HepG2 (cell line): ENCODE measurements at regions not wholly inside any gene's neighbourhood (a gene's known extent, or its start where the extent isn't known, plus 50 kb on each side); places are given as distances from the start of the nearest gene placed in this dataset.

Experiments used
- ATAC-seq: fragments of 200-7000 bp; cut with Tn5 transposase; 3 replicates; pipeline ENCODE4 v1.9.1; 2020; ENCODE audit warnings: mild to moderate bottlenecking, moderate library complexity
- BruUV-seq: library from RNA; stranded (reverse); fragments of 400-500 nt; replicated peaks from 2 replicates; lab custom pipeline; 2021; lab: Mats Ljungman, UMichigan
- CTCF ChIA-PET: fragments of 300-600 bp; formaldehyde crosslinking; extraction: SDS; loops from one replicate; lab custom pipeline; 2021; ENCODE audit warnings: low total read pairs, inconsistent platforms, low intra/inter-chr PET ratio; lab: Yijun Ruan, JAX
- POLR2A ChIA-PET: fragments of 350-600 bp; sonication (Branson Sonifier 250); formaldehyde crosslinking; loops from one replicate; lab custom pipeline; 2020; ENCODE audit warnings: antibody characterized with exemption, inconsistent platforms; lab: Yijun Ruan, JAX
- DNase-seq: peaks from one replicate; pipeline ENCODE4 v3.0.0-alpha.2; 2015; ENCODE audit warnings: low spot score
- FAIRE-seq: peaks from 3 replicates; lab custom pipeline; 2011; peaks lifted over from hg19 to GRCh38; lab: Jason Lieb, UNC
- H2AFZ ChIP-seq: one replicate; pipeline ENCODE4 v1.6.1; 2011; ENCODE audit warnings: low read length, inconsistent platforms
- H3K27ac ChIP-seq: fragments of 300-600 bp; 3 replicates; pipeline ENCODE4 v1.8.0; 2011; ENCODE audit warnings: mixed run types, mild to moderate bottlenecking, mixed read lengths, low read length, inconsistent platforms; ENCODE audit not compliant: insufficient read depth; ENCODE audit errors: extremely low read length
- H3K27me3 ChIP-seq, 2 experiments: fragments of 200-600 bp in 1 of 2; 2 replicates in 1 of 2; 3 replicates in 1 of 2; pipeline versions ENCODE4 v1.6.0 to v1.8.0; 2011; ENCODE audit warnings: low read length in 2 of 2, mild to moderate bottlenecking in 2 of 2, moderate library complexity in 2 of 2, inconsistent platforms in 1 of 2; ENCODE audit not compliant: insufficient read depth in 2 of 2, control insufficient read depth in 1 of 2
- H3K36me3 ChIP-seq, 2 experiments: fragments of 200-600 bp in 1 of 2; replicated peaks in 1 of 2; 2 replicates in 1 of 2; 3 replicates in 1 of 2; pipeline versions ENCODE4 v1.5.1 to v1.8.0; 2011; ENCODE audit warnings: low read length in 2 of 2, inconsistent platforms in 1 of 2; ENCODE audit not compliant: insufficient read depth in 2 of 2, control insufficient read depth in 1 of 2
- H3K4me1 ChIP-seq: 2 replicates; pipeline ENCODE4 v1.5.1; 2012; ENCODE audit warnings: low read length, inconsistent platforms; ENCODE audit not compliant: insufficient read depth
- H3K4me2 ChIP-seq: 2 replicates; pipeline ENCODE4 v1.6.0; 2011; ENCODE audit warnings: low read depth, low read length, inconsistent platforms
- H3K4me3 ChIP-seq, 3 experiments: fragments of 200-600 bp in 1 of 3; sonication (generic), shearing (Covaris generic) in 1 of 3; replicated peaks in 1 of 3; 2 replicates each; pipeline ENCODE4 v1.5.1; 2011 to 2016; ENCODE audit warnings: low read length in 3 of 3, inconsistent platforms in 2 of 3, low read depth in 2 of 3, mild to moderate bottlenecking in 2 of 3, control low read depth in 1 of 3, mixed read lengths in 1 of 3; ENCODE audit not compliant: insufficient read depth in 1 of 3
- H3K79me2 ChIP-seq: one replicate; pipeline ENCODE4 v1.6.1; 2011; ENCODE audit warnings: low read length, inconsistent platforms; ENCODE audit not compliant: insufficient read depth
- H3K9ac ChIP-seq: 2 replicates; pipeline ENCODE4 v1.6.0; 2011; ENCODE audit warnings: mild to moderate bottlenecking, low read depth, low read length, inconsistent platforms; ENCODE audit not compliant: insufficient read depth
- H3K9me3 ChIP-seq: 2 replicates; pipeline ENCODE4 v1.5.1; 2012; ENCODE audit warnings: mild to moderate bottlenecking, low read length
- H4K20me1 ChIP-seq: 2 replicates; pipeline ENCODE4 v1.6.0; 2011; ENCODE audit warnings: inconsistent platforms, mild to moderate bottlenecking, low read length, moderate library complexity; ENCODE audit not compliant: insufficient read depth
- EZH2 ChIP-seq: conservative IDR thresholded peaks from 2 replicates; pipeline ENCODE4 v1.6.1; 2012; ENCODE audit warnings: mild to moderate bottlenecking, low read depth, low read length, moderate library complexity
- NCOA1 ChIP-seq: sonication (generic); formaldehyde crosslinking; IDR thresholded peaks from 2 replicates; pipeline ENCODE4 v1.9.0; 2021; ENCODE audit warnings: missing genetic modification reagents
- NFE2L1 ChIP-seq: sonication (generic); formaldehyde crosslinking; IDR thresholded peaks from 2 replicates; pipeline ENCODE4 v1.4.0; 2020; ENCODE audit warnings: missing genetic modification reagents, mild to moderate bottlenecking, borderline replicate concordance
- SRSF9 ChIP-seq: fragments of 200-400 bp; formaldehyde crosslinking; IDR thresholded peaks from 2 replicates; pipeline ENCODE4 v1.6.1; 2018; ENCODE audit warnings: borderline replicate concordance, mild to moderate bottlenecking, low read depth, low read length; ENCODE audit not compliant: insufficient read depth, poor library complexity, severe bottlenecking
- ZNF121 ChIP-seq: sonication (generic); formaldehyde crosslinking; IDR thresholded peaks from 2 replicates; pipeline ENCODE4 v1.5.0; 2020; ENCODE audit warnings: mild to moderate bottlenecking, missing genetic modification reagents
- ZNF224 ChIP-seq: sonication (generic); formaldehyde crosslinking; IDR thresholded peaks from 2 replicates; pipeline ENCODE4 v1.5.0; 2020; ENCODE audit warnings: mild to moderate bottlenecking, missing genetic modification reagents
- ZNF550 ChIP-seq: sonication (generic); formaldehyde crosslinking; IDR thresholded peaks from 2 replicates; pipeline ENCODE4 v1.4.0; 2020; ENCODE audit warnings: mild to moderate bottlenecking, missing genetic modification reagents, borderline replicate concordance
- WGBS: methylation state at CpG from one replicate; pipeline ENCODE4 v1.1.6; 2017; ENCODE audit warnings: low lambda C conversion rate; 5-methylcytosine and 5-hydroxymethylcytosine counted together
- in situ Hi-C: cut with HindIII; loops from 2 replicates; pipeline ENCODE4 v1.10.0; 2017; ENCODE audit warnings: low pct_unique_long_range_greater_than_20kb; ENCODE audit not compliant: extremely low pct_ligation_motif_present
- intact Hi-C: fragments of 100-400 bp; cut with micrococcal nuclease; formaldehyde crosslinking; loops from one replicate; pipeline ENCODE4 v1.10.0; 2022; ENCODE audit not compliant: unreplicated experiment
- TF ChIP-seq, protein P1 (sequence below): sonication (generic); formaldehyde crosslinking; IDR thresholded peaks from 2 replicates; pipeline ENCODE4 v1.5.0; 2020; ENCODE audit warnings: missing genetic modification reagents, mild to moderate bottlenecking, borderline replicate concordance
- TF ChIP-seq, protein P2 (sequence below): sonication (generic); formaldehyde crosslinking; IDR thresholded peaks from 2 replicates; pipeline ENCODE4 v1.4.0; 2020; ENCODE audit warnings: missing genetic modification reagents, borderline replicate concordance
- TF ChIP-seq, protein P3 (sequence below): IDR thresholded peaks from 2 replicates; pipeline ENCODE4 v1.6.1; 2018; ENCODE audit warnings: missing genetic modification reagents, mild to moderate bottlenecking, missing compliant biosample characterization
- TF ChIP-seq, protein P4 (sequence below): sonication (generic); formaldehyde crosslinking; conservative IDR thresholded peaks from 2 replicates; pipeline ENCODE4 v1.5.0; 2020; ENCODE audit warnings: missing genetic modification reagents
- TF ChIP-seq, protein P5 (sequence below): sonication (generic); formaldehyde crosslinking; IDR thresholded peaks from 2 replicates; pipeline ENCODE4 v1.5.0; 2020; ENCODE audit warnings: missing genetic modification reagents
- TF ChIP-seq, protein P6 (sequence below): sonication (generic); formaldehyde crosslinking; IDR thresholded peaks from 2 replicates; pipeline ENCODE4 v1.8.0; 2022; ENCODE audit warnings: missing genetic modification reagents, mild to moderate bottlenecking, moderate library complexity, borderline replicate concordance

DNA sequence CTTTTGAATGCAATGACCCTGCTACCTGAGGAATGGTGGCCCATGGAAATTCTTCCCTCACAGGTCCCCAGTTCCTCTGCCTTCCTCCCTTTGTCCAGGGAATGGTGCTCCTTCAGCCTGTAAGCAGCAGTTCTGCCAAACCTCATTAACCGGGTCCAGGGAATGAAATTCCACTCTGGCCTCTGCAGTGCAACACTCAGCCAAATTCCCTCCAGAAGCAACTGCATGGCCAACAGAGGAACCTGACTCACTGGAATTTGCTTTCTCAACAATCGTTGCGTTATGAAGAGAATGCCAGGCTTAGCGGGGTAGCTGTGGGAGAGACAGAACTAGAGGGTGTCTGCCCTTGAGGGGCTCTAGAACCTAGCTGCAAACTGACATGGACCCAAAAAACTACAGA lies 449.4 kb upstream of the PROK2 start:
- WGBS, result 0% methylated on average over 4 of the region's 4 CpGs
- no peak overlapping the region for H3K27ac ChIP-seq
- peaks cover 0 to 2% of the 10 kb centered on the region in 2 experiments; a peak in 1 of 5 replicates for H3K27me3 ChIP-seq
- H3K79me2 ChIP-seq, result no peaks in the 10 kb centered on the region
- ATAC-seq (no peak; the same call in 2 of the 3 replicates), FAIRE-seq (no peak), DNase-seq (no peak)
- no peak overlapping the region for H3K4me2 ChIP-seq
- H3K36me3 ChIP-seq, result no peaks in the 10 kb centered on the region
- H3K9ac ChIP-seq, result no peak overlapping the region
- no peaks in the 10 kb centered on the region for H4K20me1 ChIP-seq
- in situ Hi-C loops (no loop called here), intact Hi-C loops (no loop called here)
- no peak overlapping the region for H2AFZ ChIP-seq
- no peaks in the 10 kb centered on the region for H3K4me1 ChIP-seq
- CTCF ChIA-PET, result no interaction called here
- POLR2A ChIA-PET, result no interaction called here
- no peak overlapping the region for H3K4me3 ChIP-seq
- no TSS peak for BruUV-seq
- no peaks in the 10 kb centered on the region for H3K9me3 ChIP-seq
- TF ChIP-seq NFE2L1 (CRISPR knock-in tag) (no peak), EZH2 (no peak), SRSF9 (no peak), ZNF224 (no peak), NCOA1 (no peak), ZNF121 (no peak), ZNF550 (CRISPR knock-in tag) (no peak)
- TF ChIP-seq, protein P1, sequence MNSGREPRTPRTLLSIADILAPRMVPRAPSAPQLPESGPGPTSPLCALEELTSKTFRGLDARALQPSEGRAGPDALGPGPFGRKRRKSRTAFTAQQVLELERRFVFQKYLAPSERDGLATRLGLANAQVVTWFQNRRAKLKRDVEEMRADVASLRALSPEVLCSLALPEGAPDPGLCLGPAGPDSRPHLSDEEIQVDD (CRISPR knock-in tag), result no peak
- TF ChIP-seq, protein P2, sequence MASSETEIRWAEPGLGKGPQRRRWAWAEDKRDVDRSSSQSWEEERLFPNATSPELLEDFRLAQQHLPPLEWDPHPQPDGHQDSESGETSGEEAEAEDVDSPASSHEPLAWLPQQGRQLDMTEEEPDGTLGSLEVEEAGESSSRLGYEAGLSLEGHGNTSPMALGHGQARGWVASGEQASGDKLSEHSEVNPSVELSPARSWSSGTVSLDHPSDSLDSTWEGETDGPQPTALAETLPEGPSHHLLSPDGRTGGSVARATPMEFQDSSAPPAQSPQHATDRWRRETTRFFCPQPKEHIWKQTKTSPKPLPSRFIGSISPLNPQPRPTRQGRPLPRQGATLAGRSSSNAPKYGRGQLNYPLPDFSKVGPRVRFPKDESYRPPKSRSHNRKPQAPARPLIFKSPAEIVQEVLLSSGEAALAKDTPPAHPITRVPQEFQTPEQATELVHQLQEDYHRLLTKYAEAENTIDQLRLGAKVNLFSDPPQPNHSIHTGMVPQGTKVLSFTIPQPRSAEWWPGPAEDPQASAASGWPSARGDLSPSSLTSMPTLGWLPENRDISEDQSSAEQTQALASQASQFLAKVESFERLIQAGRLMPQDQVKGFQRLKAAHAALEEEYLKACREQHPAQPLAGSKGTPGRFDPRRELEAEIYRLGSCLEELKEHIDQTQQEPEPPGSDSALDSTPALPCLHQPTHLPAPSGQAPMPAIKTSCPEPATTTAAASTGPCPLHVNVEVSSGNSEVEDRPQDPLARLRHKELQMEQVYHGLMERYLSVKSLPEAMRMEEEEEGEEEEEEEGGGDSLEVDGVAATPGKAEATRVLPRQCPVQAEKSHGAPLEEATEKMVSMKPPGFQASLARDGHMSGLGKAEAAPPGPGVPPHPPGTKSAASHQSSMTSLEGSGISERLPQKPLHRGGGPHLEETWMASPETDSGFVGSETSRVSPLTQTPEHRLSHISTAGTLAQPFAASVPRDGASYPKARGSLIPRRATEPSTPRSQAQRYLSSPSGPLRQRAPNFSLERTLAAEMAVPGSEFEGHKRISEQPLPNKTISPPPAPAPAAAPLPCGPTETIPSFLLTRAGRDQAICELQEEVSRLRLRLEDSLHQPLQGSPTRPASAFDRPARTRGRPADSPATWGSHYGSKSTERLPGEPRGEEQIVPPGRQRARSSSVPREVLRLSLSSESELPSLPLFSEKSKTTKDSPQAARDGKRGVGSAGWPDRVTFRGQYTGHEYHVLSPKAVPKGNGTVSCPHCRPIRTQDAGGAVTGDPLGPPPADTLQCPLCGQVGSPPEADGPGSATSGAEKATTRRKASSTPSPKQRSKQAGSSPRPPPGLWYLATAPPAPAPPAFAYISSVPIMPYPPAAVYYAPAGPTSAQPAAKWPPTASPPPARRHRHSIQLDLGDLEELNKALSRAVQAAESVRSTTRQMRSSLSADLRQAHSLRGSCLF (CRISPR knock-in tag), result no peak
- TF ChIP-seq, protein P3, sequence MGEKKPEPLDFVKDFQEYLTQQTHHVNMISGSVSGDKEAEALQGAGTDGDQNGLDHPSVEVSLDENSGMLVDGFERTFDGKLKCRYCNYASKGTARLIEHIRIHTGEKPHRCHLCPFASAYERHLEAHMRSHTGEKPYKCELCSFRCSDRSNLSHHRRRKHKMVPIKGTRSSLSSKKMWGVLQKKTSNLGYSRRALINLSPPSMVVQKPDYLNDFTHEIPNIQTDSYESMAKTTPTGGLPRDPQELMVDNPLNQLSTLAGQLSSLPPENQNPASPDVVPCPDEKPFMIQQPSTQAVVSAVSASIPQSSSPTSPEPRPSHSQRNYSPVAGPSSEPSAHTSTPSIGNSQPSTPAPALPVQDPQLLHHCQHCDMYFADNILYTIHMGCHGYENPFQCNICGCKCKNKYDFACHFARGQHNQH, result no peak
- TF ChIP-seq, protein P4, sequence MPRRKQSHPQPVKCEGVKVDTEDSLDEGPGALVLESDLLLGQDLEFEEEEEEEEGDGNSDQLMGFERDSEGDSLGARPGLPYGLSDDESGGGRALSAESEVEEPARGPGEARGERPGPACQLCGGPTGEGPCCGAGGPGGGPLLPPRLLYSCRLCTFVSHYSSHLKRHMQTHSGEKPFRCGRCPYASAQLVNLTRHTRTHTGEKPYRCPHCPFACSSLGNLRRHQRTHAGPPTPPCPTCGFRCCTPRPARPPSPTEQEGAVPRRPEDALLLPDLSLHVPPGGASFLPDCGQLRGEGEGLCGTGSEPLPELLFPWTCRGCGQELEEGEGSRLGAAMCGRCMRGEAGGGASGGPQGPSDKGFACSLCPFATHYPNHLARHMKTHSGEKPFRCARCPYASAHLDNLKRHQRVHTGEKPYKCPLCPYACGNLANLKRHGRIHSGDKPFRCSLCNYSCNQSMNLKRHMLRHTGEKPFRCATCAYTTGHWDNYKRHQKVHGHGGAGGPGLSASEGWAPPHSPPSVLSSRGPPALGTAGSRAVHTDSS (CRISPR knock-in tag), result no peak
- TF ChIP-seq, protein P5, sequence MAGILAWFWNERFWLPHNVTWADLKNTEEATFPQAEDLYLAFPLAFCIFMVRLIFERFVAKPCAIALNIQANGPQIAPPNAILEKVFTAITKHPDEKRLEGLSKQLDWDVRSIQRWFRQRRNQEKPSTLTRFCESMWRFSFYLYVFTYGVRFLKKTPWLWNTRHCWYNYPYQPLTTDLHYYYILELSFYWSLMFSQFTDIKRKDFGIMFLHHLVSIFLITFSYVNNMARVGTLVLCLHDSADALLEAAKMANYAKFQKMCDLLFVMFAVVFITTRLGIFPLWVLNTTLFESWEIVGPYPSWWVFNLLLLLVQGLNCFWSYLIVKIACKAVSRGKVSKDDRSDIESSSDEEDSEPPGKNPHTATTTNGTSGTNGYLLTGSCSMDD (CRISPR knock-in tag), result no peak
- TF ChIP-seq, protein P6, sequence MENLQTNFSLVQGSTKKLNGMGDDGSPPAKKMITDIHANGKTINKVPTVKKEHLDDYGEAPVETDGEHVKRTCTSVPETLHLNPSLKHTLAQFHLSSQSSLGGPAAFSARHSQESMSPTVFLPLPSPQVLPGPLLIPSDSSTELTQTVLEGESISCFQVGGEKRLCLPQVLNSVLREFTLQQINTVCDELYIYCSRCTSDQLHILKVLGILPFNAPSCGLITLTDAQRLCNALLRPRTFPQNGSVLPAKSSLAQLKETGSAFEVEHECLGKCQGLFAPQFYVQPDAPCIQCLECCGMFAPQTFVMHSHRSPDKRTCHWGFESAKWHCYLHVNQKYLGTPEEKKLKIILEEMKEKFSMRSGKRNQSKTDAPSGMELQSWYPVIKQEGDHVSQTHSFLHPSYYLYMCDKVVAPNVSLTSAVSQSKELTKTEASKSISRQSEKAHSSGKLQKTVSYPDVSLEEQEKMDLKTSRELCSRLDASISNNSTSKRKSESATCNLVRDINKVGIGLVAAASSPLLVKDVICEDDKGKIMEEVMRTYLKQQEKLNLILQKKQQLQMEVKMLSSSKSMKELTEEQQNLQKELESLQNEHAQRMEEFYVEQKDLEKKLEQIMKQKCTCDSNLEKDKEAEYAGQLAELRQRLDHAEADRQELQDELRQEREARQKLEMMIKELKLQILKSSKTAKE (CRISPR knock-in tag), result no peak
